NOMO-1 (cell line): ENCODE measurements at regions not wholly inside any gene's neighbourhood (a gene's known extent, or its start where the extent isn't known, plus 50 kb on each side); places are given as distances from the start of the nearest gene placed in this dataset.
A peak's percentile ranks its signal among the peaks of the same experiment; 100 is the strongest.
"Not testable (repeated sequence)": the region's sequence is repeated elsewhere in the genome, so short reads cannot be mapped to it uniquely, and the experiment has no call there.

Experiments used
- DNase-seq, 2 experiments: peaks; one replicate each; lab custom pipeline; 2025; ENCODE audit not compliant: unreplicated experiment in 2 of 2; lab: John Stamatoyannopoulos, UW

- peak in 1 of 2 experiments; percentile 37 for DNase-seq
These were observed 203.6 kb upstream of the CHORDC1 start for GRCh38 chr11:90426442-90426841.

DNA sequence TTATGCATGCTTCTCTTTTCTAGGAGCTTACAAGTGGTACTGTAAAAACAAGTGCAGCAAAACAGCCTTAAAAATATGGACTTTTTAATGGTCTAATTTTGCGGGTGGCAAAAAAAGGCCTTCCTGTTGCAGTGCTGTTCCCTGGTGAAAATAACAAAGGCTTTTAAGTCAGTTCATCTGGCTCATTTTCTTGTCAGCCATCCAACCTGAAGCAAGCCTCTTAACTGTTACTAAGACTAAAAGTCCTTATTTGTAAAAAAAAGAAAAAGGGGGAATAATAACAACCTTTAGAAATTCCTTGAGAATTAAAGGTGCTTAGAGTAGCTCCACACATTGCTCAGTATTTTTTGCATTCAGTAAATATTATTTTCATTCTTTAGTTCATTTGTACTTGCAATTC lies 200.5 kb upstream of the CHORDC1 start:
- DNase-seq = no peak

DNA sequence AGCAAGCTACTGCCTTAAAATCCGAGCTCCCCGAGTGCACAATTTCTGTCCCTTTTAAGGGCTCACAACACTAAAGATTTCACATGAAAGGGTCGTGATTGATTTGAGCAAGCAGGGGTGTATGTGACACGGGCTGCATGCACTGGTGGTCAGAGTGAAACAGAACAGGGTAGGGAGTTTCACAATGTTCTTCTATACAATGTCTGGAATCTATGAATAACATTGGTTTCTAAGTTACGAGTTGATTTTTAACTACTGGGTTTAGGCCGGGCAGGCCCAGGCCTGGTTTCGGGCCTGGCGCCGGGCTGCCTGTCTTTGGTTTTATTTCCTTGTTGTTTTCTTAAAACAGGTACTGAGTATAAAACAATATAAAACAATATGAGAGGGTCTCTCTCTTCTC lies 199.9 kb upstream of the CHORDC1 start:
- not testable (repeated sequence) for DNase-seq

- DNase-seq = no peak
These were observed 191.4 kb upstream of the CHORDC1 start for GRCh38 chr11:90414221-90414620.

GRCh38 chr11:90407350-90407749 lies 184.5 kb upstream of the CHORDC1 start:
- DNase-seq = no peak

- no peak for DNase-seq
These were observed 169.8 kb upstream of the CHORDC1 start for GRCh38 chr11:90392692-90393091.

GRCh38 chr11:90391756-90392155 lies 168.9 kb upstream of the CHORDC1 start:
- DNase-seq = no peak

GRCh38 chr11:90380206-90380605 lies 157.4 kb upstream of the CHORDC1 start:
- DNase-seq = no peak

- peak in 1 of 2 experiments; percentile 16 for DNase-seq
These were observed 151.1 kb upstream of the CHORDC1 start for GRCh38 chr11:90373971-90374370.

DNA sequence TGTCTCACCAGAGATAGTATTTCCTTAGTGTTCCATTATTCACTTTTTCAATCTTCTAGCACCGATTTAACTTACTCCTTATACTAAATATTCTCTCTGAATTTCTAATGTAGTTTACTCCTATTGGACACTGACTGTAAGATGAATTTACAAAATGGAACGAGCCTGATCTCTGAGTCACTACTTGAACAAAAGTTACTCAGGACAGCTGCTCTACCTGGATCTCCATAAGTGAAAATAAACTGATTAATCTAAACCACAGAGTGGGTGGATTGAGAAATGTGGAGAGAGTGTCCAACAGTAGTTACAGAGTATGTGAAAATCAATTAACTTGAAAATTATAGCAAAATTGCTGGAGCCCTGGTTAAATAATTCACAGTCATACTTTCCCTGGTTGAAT lies 141.7 kb upstream of the CHORDC1 start:
- DNase-seq = no peak

- no peak for DNase-seq
These were observed 140.9 kb upstream of the CHORDC1 start for GRCh38 chr11:90363739-90364138.

DNA sequence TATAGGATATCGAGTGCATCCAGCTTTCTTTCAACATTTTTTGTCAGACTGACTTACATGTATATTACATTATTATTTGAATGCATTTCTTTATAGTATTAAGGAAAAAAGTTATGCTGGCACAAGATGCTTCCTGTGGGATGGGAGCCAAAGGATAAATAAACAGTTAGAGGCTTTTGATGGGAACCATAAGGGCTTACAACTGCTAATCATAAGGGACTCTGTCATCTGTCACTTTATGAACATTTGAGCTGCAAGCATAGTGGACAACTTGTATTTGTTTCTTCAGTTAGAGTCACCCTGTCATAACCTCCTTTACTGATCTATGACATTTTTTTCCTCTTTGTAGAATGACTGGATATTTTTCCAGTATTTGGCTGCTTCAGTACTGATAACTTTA lies 132.4 kb upstream of the CHORDC1 start:
- no peak for DNase-seq

DNA sequence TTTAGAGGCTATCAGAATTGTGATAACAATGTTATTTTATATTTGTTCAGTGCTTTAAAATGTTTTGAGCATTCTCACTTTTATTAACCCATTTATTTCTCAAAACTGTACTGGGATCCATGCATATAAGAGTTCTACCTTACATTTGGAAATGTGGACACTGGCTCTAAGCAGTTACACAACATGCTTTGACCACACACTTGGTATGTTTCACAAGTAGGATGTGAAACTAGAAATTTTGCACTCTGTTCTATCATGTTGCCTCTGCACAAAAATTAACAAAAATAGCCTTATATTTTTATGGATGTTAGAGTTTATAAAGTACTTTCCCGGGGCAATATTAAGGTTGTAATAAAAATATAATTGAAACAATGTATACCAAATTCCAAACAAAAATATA lies 126.9 kb upstream of the CHORDC1 start:
- DNase-seq = peak; percentile 57 to 83

GRCh38 chr11:90344546-90344945 lies 121.7 kb upstream of the CHORDC1 start:
- DNase-seq = peak; percentile 13 to 62

GRCh38 chr11:90343673-90344072 lies 120.8 kb upstream of the CHORDC1 start:
- peak; percentile 73 to 83 for DNase-seq

DNA sequence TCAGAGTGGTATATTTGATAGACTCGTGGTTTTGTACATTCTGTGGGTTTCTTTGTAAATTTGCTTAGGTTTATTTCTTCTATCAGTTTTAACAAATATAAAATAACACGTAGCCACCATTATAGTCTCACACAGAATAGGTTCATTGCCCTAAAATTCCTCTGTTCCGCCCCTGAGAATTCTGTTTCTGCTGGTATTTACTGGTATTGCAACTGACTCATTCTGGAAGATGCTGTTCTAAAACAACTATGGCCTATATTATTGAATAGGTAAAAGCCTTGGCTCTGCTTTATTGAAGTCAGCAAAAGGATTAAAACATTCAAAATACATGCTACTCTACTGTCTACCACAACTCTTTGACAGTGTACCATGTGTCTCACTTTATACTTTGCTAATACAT lies 119.1 kb upstream of the CHORDC1 start:
- no peak for DNase-seq

DNA sequence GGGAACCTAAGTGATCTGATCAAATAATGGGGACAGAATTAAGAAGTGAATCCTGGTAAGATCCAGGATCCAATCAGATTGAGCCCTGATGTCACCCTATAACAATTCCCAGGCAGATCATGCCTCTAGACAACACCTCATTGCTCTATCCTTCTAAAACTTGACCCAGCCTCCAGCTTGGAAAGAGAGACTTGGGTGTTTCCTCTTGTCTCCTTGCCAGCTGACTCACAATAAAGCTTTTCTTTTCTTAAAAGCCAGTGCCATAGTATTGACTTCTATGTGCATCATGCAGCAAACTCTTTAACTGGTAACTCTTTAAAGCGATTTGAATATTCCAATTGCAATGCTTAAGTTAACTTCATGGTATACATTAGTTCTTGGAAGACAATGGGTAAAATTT lies 109.6 kb upstream of the CHORDC1 start:
- no peak for DNase-seq

DNA sequence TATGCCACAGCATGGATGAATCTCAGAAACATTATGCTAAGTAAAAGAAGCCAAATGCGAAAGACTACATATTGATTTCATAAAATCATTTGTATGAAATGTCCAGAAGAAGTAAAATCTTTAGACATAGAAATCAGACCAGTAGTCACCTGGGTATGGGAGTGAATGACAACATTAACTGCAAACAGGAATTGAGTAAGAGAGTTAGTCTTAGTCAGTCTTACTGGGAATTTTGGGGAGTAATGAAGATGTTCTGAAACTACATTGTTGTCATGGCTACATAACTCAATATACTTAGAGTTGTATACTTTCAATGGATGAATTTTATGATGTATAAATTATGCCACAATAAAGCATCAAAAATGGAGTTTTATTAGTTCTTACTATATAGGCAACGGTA lies 107.8 kb upstream of the CHORDC1 start:
- no peak for DNase-seq

GRCh38 chr11:90329043-90329442 lies 106.2 kb upstream of the CHORDC1 start:
- peak; percentile 13 to 41 for DNase-seq

DNA sequence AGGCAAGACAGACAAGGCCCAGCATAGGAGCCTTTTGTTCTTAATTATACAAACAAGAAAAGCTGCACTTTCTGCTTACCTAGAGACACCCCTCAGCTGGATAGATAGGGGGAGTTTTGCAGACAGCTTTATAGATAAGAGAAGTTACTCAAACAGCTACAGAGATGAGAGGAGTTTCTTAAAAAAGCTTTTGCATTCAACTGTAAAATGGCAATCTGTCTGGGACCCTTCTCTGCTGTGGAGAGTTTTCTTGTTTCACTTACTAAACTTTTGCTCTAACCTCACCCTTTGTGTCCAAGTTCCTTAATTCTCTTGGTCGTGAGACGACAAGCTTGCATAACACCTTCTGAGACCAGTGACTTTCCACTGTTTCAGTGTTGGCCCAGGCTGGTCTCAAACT lies 103.8 kb upstream of the CHORDC1 start:
- DNase-seq = peak; percentile 41 to 53

- no peak for DNase-seq
These were observed 100.4 kb upstream of the CHORDC1 start for GRCh38 chr11:90323289-90323688.

GRCh38 chr11:90321018-90321417 lies 98.2 kb upstream of the CHORDC1 start:
- DNase-seq = no peak

DNA sequence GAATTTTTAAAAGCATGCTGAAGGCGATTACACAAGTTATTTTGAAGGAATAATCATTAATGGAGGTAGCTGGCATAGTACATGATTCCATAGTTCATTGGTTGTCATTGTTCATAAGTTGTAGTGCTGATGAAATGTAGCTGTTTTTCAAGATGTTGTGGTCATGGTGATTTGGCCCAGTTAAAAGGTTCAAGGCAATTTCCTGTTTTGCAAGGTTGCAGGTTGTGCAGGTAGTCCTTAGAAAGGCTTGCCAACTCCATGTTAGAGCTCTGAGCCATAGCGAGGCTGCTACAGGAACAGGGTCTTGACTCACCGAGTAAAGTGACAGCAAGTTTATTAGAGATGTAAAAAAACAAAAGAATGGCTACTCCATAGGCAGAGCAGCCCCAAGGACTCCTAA lies 95.8 kb upstream of the CHORDC1 start:
- no peak for DNase-seq

DNA sequence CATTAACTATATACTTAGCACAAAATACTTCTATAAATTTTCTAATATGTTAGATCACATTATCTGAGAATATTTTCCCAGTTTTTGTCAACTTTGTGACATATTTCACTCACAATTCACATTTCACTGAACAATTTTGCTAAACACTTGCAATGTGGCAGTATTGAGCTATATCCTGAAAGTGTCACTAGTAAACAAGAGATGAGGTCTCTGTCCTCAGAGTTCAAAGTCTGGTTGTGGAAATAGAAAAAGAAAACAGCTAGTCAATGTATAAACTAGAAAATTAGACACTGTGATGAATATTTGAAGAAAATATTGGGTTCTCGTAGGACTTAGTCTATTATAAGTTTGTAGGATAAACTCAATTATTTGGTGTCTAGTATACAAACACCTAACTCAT lies 87.4 kb upstream of the CHORDC1 start:
- no peak for DNase-seq
